ENCODE measurements at regions not wholly inside any gene's neighbourhood (a gene's known extent, or its start where the extent isn't known, plus 50 kb on each side); places are given as distances from the start of the nearest gene placed in this dataset.
"Not testable (repeated sequence)": the region's sequence is repeated elsewhere in the genome, so short reads cannot be mapped to it uniquely, and the experiment has no call there.

DNA sequence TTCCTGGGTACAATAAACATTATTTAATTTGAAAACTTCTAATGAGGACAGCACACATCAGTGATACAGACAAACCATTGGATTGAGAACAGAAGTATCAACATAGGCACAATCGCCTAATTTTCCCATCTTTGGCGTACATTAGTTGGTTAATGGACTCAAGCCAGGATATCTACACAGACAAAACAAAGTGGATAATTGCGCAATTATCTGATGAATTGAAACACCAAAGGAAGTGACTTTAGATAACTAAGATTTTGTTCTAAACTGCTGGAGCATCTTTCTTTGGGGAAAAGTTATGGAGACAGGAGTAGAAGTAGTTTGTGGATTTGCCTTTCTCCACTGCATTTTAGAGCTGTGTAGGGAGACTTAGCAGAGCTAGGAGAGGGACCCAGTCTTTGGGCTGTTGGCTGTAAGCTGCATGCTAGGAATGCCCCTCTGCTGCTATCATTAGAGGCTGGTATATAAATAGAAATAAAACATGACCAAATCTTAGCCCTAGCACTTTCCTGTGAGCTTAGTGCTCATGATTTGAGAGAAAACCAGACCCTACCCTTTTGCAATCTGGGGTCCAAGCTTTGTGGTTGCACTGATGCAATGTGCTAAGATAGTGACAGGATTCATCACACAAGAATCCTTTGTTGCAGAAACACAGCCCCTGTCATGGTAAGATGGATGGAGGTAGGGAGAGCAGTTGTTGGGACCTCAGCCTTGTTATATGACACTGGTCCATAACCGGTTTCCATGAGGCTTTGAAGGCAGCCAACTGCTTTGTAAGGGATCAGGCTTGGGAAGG is 264.5 kb upstream of the PIK3C3 start:
- DNase-seq = no peak

DNA sequence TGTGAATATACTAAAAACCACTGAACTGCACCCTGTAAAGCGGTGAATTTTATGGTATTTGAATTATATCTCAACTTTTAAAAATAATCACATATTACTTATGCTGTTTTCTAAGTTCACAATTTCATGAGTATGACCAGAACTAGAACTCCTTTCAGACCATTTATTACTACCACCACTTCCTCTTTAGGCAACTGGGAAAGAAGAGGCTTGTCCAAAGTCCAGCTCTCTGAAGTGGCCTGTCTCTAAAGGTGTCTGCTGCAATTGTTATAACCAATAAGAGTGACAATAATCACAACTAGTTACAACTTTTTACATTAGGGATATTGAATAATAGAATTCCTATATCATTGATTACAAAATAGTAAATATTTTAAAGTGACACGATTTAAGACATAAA is 267.9 kb upstream of the PIK3C3 start:
- no peak for DNase-seq

DNA sequence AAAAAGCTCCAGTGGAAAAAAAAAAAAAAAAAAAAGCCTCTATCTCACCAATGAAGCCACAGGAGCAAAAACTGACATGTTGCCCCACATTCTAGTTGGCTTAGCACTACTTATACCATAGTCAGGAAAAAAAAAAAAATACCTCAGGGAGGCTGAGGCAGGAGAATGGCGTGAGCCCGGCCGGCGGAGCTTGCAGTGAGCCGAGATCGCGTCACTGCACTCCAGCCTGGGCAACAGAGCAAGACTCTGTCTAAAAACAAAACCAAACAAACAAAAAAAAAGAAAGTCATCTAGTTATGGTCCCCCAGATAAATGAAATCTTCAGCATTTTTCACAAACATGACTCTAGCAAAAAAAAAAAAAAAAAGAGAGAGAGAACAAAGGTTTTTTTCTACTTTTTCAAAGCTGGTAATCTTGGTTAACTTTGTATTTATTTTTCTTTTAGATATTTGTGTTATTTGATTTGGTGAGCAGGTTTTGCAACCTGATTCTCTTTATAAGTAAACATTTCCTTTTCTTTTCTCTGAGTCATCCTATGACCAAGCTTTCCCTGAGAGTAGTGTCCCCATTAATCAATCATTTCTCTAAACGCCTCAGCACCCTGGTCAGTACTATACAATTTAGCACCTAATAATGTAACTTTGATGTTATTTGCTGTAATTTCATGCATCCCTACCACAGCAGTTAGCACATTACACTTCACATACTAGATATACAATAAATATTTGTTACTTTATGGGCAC is 273.7 kb upstream of the PIK3C3 start:
- DNase-seq = no peak

DNA sequence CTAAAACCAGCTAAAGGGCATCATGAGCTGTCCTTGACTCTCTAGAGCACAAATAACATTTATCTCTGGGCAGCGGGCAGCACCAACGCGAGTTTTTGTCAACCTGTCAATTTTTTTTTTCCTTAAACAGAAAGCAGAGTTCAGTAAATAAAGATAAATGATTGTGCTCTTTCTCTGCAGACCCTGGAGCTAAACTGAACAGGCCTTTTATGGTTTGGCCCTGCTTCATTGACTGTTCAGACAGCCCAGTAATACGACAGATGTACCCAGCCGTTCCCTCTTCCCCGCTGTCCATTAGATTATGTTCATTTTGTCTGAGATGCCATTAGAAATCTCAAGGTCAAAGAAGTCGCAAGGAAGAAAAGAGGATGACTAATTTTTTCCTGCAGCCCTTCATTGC is 280.5 kb upstream of the PIK3C3 start:
- DNase-seq = no peak

DNA sequence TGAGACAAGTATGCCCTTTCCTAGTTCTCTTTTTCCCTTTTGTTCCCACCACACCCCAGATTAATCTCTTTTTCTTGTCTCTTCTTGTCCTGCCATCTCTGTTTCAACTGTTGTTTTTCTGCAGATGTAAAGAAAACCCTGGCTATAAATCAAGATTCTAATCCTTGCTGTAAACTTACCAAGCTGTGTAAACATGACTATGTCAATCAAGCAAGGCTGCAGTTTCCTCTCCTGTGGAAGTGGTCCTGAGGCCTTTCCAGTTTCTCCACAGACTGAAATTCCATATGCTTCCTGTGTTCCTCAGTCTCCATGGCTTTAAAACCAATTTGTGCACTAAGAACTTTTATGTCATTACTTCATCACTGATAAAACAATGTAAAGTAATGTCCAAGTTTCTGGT is 288.8 kb upstream of the PIK3C3 start:
- peak; percentile 88 for DNase-seq

DNA sequence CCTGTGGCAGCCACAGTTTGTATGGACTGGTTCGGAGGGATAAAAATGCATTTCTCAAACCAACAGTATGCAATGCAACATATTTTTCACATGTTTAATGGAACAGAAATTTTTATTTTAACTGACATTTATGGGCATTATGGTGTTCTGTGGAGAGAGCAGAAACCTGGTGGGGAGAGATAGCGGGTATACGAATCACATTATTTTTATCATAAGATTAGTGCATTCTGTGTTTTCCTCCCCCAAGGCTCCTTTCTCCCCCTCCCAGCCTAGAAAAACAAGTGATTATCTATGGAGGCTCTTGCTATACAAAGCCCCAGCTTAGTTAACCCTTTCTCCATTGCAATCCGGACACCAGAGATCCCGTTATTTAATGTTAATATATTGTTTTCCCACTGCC is 289.8 kb upstream of the PIK3C3 start:
- DNase-seq = no peak

DNA sequence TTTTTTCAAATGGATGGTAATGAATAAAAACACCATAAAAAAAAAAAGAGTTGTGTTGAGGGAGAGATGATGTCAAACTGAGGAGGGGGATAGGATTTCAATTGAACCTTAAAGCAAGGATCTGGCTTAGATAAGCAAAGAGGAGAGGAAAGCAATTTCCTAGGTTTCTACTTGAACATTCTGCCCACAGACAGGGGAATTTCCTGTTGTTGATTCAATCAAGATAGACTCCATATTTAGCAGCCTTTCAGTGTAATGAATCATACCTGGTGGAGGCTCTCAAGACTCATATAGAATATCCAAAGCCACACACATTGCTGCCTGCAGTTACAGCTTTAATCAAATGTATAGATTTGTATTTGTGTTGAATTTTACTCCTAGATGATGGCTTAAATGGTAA is 294.4 kb upstream of the PIK3C3 start:
- DNase-seq = no peak

DNA sequence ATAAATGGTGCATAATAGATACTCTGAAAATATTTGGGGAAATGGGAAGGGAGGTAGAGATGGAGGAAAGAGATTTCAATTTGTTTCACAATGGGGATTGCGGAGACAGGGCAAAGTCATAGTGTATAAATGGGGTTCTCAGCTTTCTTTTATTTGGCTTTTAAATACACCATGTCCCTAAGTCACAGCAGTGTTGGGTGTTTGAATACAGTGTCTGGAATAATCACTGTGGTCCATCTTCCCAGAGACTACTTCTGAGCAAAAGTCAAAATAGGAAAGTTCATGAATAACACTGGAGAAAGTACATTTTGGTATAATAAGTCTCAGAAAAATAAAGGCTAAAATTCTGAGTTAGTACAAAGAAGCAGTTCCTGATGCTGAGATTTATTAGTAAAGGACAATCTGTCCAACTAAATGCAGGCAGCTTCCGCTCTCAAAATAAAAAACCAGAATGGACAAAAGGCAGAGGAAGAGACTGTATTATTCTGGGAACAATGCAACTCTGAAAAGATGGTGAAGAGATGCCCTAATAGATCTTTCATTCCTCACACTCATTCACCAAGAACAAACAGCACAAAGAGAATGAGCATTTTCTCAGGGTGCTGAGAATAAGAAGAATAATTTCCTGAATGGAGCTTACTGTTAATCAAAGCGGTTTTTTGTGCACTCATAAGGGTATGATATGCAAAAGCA is 295.4 kb upstream of the PIK3C3 start:
- DNase-seq = no peak

DNA sequence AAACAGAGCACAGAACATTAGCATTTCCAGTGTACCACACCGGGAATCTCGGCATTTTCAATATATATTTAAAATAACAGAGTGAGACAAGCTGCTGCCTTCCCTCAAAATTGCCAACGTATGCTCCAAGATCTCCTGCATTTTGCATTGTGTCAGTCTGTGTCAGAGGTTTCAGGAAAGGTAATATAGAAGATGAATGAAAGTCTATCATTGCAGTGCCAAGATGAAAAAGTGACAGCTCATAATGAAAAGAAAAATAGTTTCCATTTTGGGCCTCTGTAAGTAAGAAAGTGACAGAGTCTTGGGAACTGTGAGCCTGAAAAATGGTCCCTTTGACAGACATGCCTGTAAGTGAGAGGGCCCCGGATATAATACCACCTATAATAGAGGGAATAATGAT is 297.8 kb upstream of the PIK3C3 start:
- DNase-seq = no peak

DNA sequence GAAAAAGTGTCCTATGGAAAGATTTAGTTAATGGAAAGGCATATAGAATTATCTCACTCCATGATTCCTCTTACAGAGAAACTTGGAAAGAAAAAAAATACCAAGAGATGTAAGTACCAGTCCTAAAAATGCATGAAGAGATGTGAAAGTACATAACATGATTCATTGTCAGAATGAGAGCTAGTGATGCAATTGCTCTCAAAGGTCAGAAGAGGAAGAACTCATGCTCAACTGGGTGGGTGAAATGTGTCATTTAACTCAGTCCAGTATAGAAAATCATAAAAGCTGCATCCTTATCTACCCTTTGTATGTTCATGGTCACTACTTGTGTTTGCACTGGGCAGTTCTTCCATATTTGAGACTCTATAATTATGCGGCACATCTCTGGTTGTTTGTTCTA is 300.0 kb upstream of the PIK3C3 start:
- no peak for DNase-seq

DNA sequence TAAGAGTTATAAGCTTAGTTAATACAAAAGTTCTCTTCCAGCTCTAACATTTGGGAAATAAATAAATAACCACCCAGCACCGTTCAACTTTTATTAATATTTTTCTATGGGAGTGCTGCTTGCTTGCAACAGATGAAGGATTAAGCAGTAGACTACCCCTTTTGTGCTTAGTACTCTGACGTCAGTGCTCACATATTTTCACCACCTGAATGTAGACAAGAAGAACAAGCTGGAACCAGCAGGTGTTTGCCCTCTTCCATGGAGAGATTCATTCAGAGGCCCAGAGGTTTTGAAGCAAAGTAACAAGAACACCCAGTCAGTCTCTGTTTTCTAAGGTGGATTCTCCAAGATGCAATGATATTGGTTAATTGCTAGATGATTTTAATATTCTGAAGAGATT is 307.1 kb upstream of the PIK3C3 start:
- no peak for DNase-seq

DNA sequence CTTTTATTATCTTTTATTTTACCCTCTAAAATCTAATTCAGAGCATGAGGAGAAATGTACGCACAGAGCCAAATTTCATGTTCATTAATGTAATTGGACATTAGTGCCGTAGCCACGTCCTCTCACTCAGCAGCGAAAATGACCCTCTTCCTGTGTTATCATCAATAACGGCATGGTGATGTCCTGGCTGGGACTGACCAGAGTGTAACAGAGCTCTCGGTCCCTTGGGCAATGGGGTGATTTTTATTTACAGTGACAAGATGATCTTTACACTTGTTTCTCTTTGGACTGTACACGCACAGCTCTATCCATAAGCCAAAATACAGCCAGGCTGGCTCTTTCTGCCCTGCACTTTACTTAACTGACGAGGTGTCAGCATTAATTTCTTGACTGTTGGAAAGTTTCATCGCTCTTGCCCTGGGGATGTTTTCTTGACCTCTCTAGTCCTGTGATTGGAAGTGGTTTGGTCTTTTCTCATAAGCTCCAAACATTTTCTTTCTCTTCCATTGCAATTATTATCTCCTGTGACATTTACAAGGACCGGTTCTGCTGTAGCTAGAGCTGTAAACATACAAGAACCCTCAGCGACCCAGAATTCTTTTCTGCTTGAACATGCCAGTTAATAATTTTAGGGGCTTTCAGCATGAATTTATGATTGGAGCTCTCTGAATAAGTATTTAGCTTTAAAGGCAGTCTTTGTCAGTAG is 308.0 kb upstream of the PIK3C3 start:
- DNase-seq = no peak

DNA sequence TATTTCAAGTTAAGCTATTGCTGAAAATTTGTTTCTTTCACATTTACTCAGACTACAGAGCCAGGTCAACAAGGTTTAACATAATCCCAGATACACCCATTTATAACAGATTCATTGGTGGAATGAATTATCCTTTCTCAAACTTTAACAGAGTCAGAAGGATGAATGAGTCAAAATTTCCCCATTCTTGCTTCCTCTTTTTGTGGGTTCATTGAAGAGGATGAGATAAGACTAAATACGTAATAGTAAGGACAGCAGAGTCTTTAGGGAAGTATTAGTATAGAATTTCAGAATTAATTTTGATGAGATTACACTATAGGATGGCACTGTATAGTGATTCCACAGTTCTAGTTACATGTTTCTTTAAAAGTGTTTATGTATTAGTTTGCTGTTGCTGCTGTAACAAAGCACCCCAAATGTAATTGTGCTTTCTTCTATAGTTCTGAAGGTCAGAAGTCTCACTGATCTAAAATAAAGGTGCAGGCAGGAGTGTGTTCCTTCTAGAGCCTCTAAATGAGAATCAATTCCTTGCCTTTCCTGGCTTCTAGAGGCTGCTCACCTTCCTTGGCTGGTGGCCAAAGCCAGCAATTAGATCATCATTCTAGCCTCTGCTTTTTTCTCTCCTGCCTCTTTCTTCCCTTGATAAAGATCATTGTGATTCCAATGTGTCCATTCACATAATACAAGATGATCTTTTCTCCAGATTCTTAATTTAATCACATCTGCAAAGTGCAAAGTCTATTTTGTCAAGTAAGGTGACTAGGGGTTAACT is 309.3 kb upstream of the PIK3C3 start:
- no peak for DNase-seq

DNA sequence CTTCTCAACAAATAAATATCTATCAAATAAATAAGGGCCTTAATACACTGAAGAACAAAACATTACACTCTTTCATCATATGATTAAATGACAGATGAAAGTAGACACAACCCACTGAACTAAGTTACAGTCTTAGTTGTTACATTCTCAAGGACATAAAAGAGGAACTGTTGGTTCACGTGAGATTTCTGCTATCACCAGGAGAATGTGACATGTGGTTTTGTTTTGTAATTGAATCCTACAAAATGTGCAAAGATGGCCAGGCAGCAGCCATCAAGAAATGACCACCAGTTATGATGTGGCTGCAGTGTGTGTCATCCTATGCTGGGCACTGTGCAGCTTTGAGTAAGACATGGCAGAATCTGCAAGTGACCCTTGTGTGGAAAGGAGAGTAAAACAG is 310.6 kb upstream of the PIK3C3 start:
- DNase-seq = no peak

DNA sequence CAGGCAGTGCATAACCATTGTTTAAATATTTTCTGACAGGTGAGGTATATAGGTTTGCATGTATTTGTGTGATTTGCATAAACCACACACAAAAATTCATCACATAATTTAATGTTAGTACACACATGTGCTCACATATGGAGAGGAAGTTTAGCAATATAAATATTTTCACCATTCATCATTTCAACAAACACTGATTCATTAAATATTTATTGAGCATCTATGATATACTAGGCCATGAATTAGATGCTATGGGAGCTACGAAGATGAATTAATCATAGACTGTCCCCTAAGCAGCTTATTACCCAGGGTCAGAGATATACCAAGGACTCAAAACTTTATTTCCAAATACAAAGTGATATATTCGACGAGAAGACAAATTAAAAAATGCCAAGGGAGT is 311.6 kb upstream of the PIK3C3 start:
- DNase-seq = no peak

DNA sequence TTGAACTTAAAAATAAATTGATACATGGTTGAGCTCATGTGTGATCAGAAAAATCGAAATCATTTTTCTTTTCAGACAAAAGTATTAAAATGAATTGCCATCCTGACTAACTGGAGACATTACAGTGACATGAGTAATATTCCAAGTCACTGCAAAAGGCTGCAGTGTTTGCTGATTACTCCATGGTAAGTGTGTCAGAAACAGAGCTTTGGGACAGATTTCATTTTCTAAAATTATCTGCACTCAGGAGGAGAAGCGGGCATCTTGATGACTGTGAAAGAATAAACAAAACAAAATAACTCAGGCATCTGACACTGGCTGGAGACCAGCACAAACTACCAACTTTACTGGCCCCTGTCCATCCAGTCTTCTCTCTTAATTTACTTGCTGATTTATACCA is 312.3 kb upstream of the PIK3C3 start:
- DNase-seq = no peak

DNA sequence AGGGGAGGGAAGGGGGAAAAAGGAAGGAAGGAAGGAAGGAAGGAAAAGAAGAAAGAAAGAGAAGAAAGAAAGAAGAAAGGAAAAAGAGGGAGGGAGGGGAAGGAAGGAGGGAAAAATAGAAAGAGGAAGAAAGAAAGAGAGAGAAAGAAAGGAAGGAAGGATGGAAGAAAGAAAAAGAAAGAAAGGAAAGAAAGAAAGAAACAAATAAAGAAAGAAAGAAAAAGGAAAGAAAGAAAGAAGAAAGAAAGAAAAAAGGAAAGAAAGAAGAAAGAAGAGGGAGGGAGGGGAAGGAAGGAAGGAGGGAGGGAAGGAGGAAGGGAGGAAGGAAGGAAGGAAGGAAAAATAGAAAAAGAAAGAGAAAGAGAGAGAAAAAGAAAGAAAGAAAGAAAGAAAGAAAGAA is 315.8 kb upstream of the PIK3C3 start:
- no peak for DNase-seq

DNA sequence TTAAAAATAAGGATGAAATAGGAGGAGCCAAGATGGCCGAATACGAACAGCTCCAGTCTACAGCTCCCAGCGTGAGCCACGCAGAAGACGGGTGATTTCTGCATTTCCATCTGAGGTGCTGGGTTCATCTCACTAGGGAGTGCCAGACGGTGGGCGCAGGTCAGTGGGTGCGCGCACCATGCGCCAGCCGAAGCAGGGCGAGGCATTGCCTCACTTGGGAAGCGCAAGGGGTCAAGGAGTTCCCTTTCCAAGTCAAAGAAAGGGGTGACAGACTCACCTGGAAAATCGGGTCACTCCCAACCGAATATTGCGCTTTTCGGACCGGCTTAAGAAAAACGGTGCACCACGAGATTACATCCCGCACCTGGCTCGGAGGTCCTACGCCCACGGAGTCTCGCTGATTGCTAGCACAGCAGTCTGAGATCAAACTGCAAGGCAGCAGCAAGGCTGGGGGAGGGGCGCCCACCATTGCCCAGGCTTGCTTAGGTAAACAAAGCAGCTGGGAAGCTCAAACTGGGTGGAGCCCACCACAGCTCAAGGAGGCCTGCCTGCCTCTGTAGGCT is 323.2 kb upstream of the PIK3C3 start:
- not testable (repeated sequence) for DNase-seq

DNA sequence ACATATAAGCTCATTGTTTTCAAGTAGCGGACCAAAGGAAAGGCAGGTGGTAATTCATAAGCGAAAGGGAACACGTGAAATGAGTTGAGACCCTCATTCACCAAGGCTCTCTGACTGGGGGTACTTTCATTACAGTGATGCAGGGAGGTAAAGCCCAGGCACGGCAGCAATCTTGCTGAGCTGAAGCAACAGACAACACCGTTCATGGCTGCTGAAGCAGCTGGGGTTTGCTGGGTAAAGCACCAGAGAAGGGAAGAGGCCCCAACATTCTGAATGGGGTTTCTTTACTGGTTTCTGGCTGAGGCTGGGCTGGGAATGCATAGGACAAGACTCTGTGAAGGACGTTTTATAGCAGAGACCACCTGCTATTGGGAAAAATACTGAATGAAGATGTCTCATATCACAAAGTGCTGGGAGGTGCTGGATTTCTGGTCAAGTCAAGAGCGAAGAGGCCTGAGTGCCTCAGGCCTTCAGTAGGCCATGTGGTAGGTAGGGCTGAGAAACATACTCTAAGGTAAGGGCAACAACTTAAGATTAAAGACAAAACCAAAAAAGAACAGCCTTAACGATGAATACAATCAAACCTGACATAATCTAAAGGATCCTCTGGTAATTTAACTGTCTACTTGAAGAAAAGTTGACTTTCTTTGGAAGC is 324.7 kb upstream of the PIK3C3 start:
- DNase-seq = no peak

DNA sequence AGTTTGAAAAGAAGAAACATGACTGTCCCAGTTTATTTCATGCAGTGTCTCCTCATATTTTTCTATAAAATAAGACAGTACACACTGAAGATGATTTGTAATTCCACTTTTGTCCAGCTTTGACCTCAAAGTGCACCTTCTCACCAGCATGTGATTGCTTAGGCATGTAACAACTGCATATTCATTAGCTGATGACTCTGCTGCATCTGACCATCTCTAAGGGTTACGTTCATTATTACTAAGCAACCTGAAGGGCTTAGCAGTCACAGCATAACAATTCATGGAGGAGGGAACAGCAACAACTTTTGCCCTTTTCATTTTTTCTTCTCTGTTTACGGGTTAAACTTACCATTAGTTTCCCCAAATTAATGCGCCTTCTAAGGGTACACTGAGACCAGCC is 330.6 kb upstream of the PIK3C3 start:
- no peak for DNase-seq

DNA sequence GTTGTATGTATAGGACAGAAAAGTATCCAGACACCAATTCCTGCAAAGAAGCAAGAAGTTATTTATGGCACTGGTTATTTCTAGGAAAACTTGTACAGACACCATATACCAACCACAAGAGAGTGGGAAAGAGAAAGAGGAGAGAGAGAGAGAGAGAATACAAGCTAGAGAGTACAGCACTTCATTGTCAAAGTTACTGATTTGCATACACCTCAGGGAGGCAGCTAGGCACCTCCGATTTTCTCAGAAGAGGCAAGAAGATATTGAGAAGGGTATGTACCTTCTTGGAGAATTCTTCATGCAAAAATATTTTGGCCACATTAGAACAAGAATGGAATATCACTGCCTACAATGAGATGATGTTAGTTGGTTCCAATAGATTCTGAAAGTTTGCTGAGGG is 333.9 kb upstream of the PIK3C3 start:
- DNase-seq = no peak

DNA sequence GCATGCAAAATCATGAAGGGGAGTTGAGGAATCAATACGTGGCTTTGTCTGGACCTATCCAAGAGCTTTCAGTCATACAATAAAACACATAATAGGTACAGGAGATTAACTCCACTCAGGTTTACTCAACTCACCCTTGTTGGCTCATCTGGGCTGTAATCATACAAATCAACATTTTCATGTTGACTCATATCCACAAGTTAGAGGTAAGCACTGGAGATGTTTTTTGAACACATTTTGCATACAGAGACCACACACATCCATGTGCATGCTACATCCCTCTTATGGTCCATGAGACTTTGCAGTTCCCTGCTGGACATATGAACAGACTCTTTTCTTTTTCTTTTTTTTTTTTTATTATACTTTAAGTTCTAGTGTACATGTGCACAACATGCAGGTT is 336.9 kb upstream of the PIK3C3 start:
- DNase-seq = peak; percentile 37

Data from NCI-H1092 treated with DMSO at 0.1 percent for 48 hours (cell line).